Mucosa of descending colon (tissue), 3 donors: ENCODE measurements at regions not wholly inside any gene's neighbourhood (a gene's known extent, or its start where the extent isn't known, plus 50 kb on each side); places are given as distances from the start of the nearest gene placed in this dataset.

Experiments used
- ATAC-seq: fragments of 200-7000 bp; cut with Tn5 transposase; one replicate; pipeline ENCODE4 v1.9.1; 2020; ENCODE audit warnings: mild to moderate bottlenecking, moderate library complexity
- DNase-seq, 3 donors: peaks; one replicate each; pipeline ENCODE4 v3.0.0-alpha.2; 2020
- H3K36me3 ChIP-seq: fragments of 200-600 bp; one replicate; pipeline ENCODE4 v1.8.0; 2021; ENCODE audit warnings: low read depth, mild to moderate bottlenecking
- H3K4me1 ChIP-seq: fragments of 200-600 bp; one replicate; pipeline ENCODE4 v1.8.0; 2021; ENCODE audit warnings: low read depth, mild to moderate bottlenecking
- H3K4me3 ChIP-seq: fragments of 200-600 bp; one replicate; pipeline ENCODE4 v1.8.0; 2021; ENCODE audit warnings: mild to moderate bottlenecking
- H3K9me3 ChIP-seq: fragments of 200-600 bp; one replicate; pipeline ENCODE4 v1.8.0; 2021; ENCODE audit warnings: mild to moderate bottlenecking
- CTCF ChIP-seq: fragments of 200-600 bp; IDR thresholded peaks from one replicate; pipeline ENCODE4 v1.8.0; 2022; ENCODE audit warnings: antibody characterized with exemption, mild to moderate bottlenecking
- intact Hi-C, 2 donors: fragments of 100-400 bp; cut with DNase I in 1 of 2; cut with micrococcal nuclease in 1 of 2; formaldehyde crosslinking; loops; one replicate each; pipeline versions ENCODE4 v1.11.0 to v1.11.1; 2022; cut with DNase I, micrococcal nuclease
- donor health status: DM: no; HTN: no; CAD: no; lungs with moderate emphysema.
- donor health status: DM: no; HTN: no; CAD: no.
- donor health status: DM: no; HTN: yes; CAD: no.

- no peak for TF ChIP-seq CTCF
- Histone ChIP-seq H3K36me3 (no peaks in the 10 kb centered on the region), H3K4me3 (no peak overlapping the region), H3K9me3 (no peaks in the 10 kb centered on the region), H3K4me1 (peaks cover 19% of the 10 kb centered on the region)
- no peak for ATAC-seq
- DNase-seq, result no peak
- intact Hi-C loops, result no loop called here
Measured at GRCh38 chr2:64396001-64396400, 58.0 kb upstream of the LGALSL start.

- ATAC-seq (no peak), DNase-seq (no peak)
- Histone ChIP-seq H3K9me3 (no peaks in the 10 kb centered on the region), H3K36me3 (no peaks in the 10 kb centered on the region), H3K4me1 (peaks cover 24% of the 10 kb centered on the region), H3K4me3 (no peak overlapping the region)
- no peak for TF ChIP-seq CTCF
- intact Hi-C loops, result no loop called here
Measured at GRCh38 chr2:64396551-64396950, 57.4 kb upstream of the LGALSL start.

GRCh38 chr2:64398516-64399129 lies 55.3 kb upstream of the LGALSL start:
- intact Hi-C loops, result no loop called here
- H3K9me3 ChIP-seq, result no peaks in the 10 kb centered on the region
- peaks cover 34% of the 10 kb centered on the region for H3K4me1 ChIP-seq
- no peak for TF ChIP-seq CTCF
- no peaks in the 10 kb centered on the region for H3K36me3 ChIP-seq
- ATAC-seq, result no peak
- no peak overlapping the region for H3K4me3 ChIP-seq
- DNase-seq, result no peak

- DNase-seq, result no peak
- Histone ChIP-seq H3K9me3 (no peaks in the 10 kb centered on the region), H3K4me1 (peaks cover 43% of the 10 kb centered on the region), H3K4me3 (no peak overlapping the region), H3K36me3 (no peaks in the 10 kb centered on the region)
- no peak for ATAC-seq
- no peak for TF ChIP-seq CTCF
- intact Hi-C loops, result no loop called here
Measured at GRCh38 chr2:64399521-64399920, 54.4 kb upstream of the LGALSL start.

GRCh38 chr2:64400105-64400728 lies 53.7 kb upstream of the LGALSL start:
- intact Hi-C loops, result loop anchor here in 1 of 2 donors (10.0 kb wide), 1 partner anchor 55 kb away; the partner anchor contains the start of gene LGALSL
- TF ChIP-seq CTCF, result no peak
- no peak for ATAC-seq
- Histone ChIP-seq H3K4me1 (peaks cover 50% of the 10 kb centered on the region), H3K4me3 (no peak overlapping the region), H3K36me3 (no peaks in the 10 kb centered on the region), H3K9me3 (no peaks in the 10 kb centered on the region)
- DNase-seq, result no peak
